ENCODE measurements at regions not wholly inside any gene's neighbourhood (a gene's known extent, or its start where the extent isn't known, plus 50 kb on each side); places are given as distances from the start of the nearest gene placed in this dataset.

DNA sequence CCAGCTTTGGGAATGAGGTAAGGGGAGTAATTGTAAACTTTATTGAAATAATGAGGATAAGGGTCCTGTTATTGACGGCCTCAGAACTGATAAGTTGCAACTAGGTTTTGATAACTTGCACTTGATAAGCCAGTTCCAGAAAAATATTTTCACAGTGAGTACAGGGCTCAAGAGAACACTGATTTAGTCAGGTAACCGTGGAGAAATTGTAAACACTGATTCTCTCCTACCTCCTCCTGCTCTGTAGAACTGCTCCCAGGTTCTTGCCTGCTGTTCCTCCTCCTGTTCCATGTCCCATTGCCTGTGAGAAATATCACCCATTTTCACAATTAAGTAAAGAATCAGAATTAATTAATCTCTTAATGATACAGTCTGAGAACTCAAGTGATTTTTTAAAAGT lies 55.0 kb upstream of the CXXC4 start:
- TF ChIP-seq, protein P1, sequence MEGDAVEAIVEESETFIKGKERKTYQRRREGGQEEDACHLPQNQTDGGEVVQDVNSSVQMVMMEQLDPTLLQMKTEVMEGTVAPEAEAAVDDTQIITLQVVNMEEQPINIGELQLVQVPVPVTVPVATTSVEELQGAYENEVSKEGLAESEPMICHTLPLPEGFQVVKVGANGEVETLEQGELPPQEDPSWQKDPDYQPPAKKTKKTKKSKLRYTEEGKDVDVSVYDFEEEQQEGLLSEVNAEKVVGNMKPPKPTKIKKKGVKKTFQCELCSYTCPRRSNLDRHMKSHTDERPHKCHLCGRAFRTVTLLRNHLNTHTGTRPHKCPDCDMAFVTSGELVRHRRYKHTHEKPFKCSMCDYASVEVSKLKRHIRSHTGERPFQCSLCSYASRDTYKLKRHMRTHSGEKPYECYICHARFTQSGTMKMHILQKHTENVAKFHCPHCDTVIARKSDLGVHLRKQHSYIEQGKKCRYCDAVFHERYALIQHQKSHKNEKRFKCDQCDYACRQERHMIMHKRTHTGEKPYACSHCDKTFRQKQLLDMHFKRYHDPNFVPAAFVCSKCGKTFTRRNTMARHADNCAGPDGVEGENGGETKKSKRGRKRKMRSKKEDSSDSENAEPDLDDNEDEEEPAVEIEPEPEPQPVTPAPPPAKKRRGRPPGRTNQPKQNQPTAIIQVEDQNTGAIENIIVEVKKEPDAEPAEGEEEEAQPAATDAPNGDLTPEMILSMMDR (IDR thresholded peaks at IDR 0.05), result no peak

DNA sequence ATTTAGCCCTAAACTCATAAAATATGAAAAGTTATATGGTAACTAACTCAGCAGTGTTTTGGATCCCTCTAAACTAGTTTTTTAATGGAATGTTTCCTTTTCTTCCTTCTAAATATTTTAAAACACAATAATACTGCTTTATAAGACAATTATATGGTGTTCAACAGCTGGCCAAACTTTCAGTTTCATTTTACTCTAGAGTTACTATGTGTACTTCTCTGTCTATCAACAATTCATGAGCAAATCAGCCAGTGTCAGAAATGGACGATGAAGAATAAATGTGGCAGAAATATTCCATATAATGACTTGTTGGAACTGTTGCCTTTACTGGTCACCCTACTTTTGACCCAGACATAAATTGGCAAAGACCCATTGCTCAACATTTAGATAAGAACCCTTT lies 64.8 kb upstream of the CXXC4 start:
- TF ChIP-seq, protein P1 (IDR thresholded peaks at IDR 0.05), result no peak

DNA sequence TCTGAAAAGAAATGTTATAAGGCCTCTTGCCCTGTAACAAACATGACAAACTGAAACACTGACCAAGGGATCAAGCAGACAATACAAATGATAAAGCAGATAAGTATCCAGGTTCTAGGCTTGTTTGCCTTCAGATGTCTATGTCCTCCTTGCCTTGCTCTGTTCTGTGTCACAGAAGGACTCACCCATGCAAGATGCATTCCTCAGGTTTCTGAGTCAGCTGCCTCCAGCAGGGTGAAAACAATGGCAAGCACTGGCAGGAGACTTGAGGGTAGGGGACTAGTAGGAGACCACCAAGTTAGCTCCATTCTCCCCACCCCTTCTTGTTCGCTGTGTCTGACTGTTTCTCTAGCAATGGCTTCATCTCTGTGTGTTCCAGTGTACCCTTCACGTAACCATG lies 76.6 kb upstream of the CXXC4 start:
- TF ChIP-seq, protein P1 (IDR thresholded peaks at IDR 0.05), result no peak

DNA sequence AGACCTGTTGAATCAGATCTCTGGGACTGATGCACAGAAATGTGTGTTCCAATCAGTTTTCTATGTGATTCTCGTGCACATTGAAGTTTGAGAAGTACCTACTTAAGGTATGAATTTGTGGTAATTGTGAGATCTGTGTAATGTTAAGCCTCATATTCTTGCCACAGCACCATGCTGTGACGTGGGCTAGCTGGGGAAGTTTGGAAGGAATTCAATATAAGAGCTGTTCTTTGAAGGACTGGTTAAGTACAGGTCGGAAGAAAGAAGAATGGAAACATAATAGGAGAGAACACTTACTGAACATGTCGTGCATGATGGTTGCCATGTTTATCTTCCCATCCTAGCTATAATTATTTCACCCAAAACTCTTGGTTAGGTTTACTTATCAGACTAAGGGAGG lies 79.7 kb upstream of the CXXC4 start:
- TF ChIP-seq, protein P1 (IDR thresholded peaks at IDR 0.05), result no peak

DNA sequence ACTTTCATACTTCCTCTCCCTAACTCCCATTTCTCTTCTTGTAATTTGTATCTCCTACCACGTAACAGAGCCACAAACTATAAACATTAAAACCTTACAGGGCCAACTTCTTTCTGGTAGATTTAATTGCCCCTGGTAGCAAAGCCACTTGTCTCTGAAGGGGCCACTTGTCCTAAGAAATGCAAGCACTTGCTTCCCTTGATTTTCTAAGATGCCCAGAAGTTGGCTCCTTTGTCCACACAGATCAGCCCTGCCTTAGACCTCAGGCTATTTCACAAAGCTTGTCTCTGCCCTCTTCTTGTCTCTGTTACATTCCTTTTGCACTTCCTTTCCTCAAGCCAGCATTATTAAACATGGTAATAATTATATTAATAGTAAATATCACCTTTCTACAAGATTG lies 80.6 kb upstream of the CXXC4 start:
- TF ChIP-seq, protein P1 (IDR thresholded peaks at IDR 0.05), result no peak

DNA sequence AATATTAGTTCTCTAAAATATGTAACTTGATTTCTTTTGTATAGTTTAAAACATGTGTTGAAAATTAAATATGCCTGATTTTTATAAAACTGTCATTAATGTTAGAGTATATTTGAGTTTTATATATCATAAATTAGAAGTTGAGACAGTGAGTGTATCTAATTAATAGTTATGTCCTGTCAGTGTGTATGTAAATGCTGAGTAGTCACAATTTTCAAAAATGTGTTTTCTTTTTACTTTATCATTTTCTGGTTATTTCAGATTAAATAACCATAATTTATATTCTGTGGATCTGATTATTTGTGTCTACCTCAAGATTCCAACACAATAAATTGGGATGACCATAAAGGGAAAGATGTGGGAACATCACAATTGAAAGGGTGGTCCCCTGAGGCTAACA lies 82.7 kb upstream of the CXXC4 start:
- TF ChIP-seq, protein P1 (IDR thresholded peaks at IDR 0.05), result no peak

DNA sequence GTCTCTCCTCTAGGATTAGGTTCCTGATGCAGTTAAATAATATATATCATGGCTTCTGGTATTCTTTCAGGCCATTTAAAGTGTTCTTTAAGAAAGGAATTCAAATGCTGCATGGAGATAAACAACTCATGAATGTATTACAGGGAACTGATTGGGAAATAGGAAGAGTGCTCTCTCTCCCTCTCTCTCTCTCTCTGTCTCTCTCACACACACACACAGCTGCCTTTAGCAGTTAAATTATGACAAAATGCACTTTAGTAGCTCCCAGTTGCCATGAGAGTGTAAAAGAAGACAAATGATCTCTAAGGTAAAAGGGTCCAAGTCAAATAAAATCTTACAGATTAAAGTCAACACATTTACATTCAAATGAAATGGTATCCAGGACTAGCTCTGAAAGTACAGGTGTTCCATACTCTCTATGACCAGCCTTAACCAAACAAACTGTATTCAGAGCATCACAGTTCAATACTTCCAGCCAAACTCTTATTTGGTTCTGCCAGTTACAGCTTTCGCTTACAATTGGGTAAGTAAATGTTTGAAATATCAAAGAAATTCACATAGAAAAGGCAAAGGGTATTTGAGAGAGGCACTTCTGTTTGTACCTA lies 94.7 kb upstream of the CXXC4 start:
- TF ChIP-seq, protein P1 (IDR thresholded peaks at IDR 0.05), result no peak

DNA sequence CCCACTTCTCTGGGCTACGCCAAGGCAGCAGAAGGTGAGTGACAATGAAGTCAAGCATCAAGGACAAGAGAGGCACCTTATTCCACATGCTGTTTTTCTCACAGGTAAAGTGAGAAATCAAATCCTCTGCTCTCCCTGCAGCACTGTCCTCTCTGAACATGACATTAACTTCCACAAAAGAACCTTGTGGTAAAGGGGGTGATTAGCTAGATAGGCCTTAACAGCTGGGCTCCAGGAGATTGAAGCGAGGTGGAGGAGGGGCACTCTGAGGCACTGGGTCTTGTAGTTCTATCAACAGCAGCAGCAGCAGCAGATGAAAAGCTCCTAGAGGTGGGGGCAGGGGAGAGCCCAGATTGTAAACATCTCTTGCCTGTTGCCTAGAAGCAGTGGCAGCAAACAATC lies 96.8 kb upstream of the CXXC4 start:
- TF ChIP-seq, protein P1 (IDR thresholded peaks at IDR 0.05), result no peak
